GM20000 (cell line): ENCODE measurements at regions not wholly inside any gene's neighbourhood (a gene's known extent, or its start where the extent isn't known, plus 50 kb on each side); places are given as distances from the start of the nearest gene placed in this dataset.

ENCODE experiments used
- DNase-seq: peaks from one replicate; pipeline ENCODE4 v3.0.0; 2012; ENCODE audit warnings: low spot score
- TF ChIP-seq, protein P1 (sequence below): IDR thresholded peaks from 2 replicates; pipeline ENCODE4 v1.5.1; 2012; ENCODE audit warnings: mild to moderate bottlenecking, control low read depth; ENCODE audit errors: extremely low read depth, missing control alignments

GRCh38 chr11:80503990-80504389 lies 1063.2 kb upstream of the TENM4 start:
- no peak for DNase-seq

GRCh38 chr11:80502511-80502910 lies 1061.7 kb upstream of the TENM4 start:
- TF ChIP-seq, protein P1, sequence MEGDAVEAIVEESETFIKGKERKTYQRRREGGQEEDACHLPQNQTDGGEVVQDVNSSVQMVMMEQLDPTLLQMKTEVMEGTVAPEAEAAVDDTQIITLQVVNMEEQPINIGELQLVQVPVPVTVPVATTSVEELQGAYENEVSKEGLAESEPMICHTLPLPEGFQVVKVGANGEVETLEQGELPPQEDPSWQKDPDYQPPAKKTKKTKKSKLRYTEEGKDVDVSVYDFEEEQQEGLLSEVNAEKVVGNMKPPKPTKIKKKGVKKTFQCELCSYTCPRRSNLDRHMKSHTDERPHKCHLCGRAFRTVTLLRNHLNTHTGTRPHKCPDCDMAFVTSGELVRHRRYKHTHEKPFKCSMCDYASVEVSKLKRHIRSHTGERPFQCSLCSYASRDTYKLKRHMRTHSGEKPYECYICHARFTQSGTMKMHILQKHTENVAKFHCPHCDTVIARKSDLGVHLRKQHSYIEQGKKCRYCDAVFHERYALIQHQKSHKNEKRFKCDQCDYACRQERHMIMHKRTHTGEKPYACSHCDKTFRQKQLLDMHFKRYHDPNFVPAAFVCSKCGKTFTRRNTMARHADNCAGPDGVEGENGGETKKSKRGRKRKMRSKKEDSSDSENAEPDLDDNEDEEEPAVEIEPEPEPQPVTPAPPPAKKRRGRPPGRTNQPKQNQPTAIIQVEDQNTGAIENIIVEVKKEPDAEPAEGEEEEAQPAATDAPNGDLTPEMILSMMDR: no peak
- DNase-seq: no peak

More at GRCh38 chr11:80503990-80504389, 1063.2 kb upstream of the TENM4 start:
- TF ChIP-seq, protein P1: no peak

- TF ChIP-seq, protein P1: no peak
Observed at GRCh38 chr11:80495116-80495515, 1054.3 kb upstream of the TENM4 start.

DNA sequence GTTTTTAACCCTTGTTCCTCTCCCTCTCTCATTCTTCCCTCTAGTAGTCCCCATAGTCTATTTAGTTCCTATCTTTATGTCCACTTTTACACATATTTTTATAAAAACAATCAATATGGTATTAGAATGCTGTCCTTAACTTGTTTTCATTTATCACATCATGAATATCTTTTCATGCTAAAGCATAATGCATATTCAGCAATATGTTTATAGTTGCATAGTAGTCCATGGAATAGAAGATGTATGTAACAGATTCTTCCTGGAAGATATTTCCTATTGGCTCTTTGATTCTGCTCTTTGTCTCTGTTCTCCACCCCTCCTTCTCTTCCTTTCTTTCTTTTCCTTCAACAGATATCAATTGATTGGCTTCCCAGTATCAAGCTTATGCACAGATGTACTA lies 1047.1 kb upstream of the TENM4 start:
- DNase-seq: no peak
- TF ChIP-seq, protein P1: no peak

More at GRCh38 chr11:80495116-80495515, 1054.3 kb upstream of the TENM4 start:
- no peak for DNase-seq

DNA sequence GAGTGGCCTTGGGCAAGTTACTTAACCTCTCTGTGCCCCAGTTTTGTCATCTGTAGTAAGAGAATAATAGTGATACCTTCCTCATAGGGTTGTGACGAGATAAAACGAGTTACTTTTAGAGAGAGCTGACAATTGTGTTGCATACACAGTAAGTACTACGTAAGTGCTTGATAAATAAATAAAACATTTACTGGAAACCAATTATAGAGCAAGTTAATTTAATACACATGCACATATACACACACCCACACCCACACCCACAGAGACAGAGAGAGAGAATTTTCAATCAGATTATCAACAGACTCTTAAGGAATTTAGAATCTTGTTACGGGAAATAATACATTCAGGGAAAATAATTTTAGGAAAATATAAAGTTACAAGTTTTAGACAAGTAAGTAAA lies 1045.8 kb upstream of the TENM4 start:
- TF ChIP-seq, protein P1: no peak

DNA sequence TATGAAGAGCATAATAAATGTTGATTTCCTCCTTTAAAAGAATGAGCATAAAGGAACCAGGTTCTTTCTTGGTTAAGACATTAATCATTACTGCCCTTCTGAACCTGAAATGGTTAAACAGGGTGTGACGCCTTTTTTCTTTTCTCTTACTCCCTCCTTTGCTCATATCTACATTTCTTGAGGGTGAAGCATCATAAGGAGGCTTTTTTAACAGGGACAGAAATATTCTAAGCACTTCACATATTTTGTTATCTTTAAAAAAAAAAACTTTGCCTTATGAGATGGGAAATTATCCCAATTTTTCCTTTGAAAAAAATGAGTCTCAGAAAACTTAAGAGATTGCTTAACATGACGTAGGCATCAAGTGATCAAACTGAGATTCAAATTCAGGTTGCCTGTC lies 1036.3 kb upstream of the TENM4 start:
- DNase-seq: no peak
- TF ChIP-seq, protein P1: no peak

More for the DNA sequence above, 1045.8 kb upstream of the TENM4 start:
- no peak for DNase-seq

DNA sequence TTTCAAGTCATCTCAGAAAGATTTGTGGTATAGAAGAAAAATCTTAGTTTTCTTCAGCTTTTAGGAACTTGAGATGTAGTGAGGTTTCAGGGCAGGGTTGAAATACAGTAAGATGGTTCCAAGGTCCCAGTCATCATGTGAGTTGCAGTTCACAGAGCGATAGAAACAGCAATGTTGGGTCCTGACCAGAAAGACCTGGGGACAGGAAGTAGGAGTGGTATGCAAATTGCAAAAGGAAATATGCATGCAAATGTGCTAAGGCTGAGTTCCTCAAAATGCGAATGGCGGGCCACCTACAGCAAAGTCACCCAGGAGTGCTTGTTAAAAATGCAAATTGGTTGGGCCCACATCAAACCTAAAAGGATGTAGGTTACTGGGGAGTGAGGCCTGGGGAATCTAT lies 1032.7 kb upstream of the TENM4 start:
- DNase-seq: no peak
- TF ChIP-seq, protein P1: no peak
